Testis (tissue), 2 donors: ENCODE measurements at regions not wholly inside any gene's neighbourhood (a gene's known extent, or its start where the extent isn't known, plus 50 kb on each side); places are given as distances from the start of the nearest gene placed in this dataset.

Experiments
- CTCF ChIP-seq, 3 experiments: fragments of 450-650 bp in 2 of 3; fragments of 200-600 bp in 1 of 3; sonication (generic) in 1 of 3; IDR thresholded peaks; one replicate each; pipeline ENCODE4 v1.5.1; 2016 to 2019; ENCODE audit warnings: antibody characterized with exemption in 3 of 3, mild to moderate bottlenecking in 2 of 3, moderate library complexity in 1 of 3
- POLR2A ChIP-seq: fragments of 450-650 bp; IDR thresholded peaks from one replicate; pipeline ENCODE4 v1.6.1; 2017; ENCODE audit warnings: antibody characterized with exemption, mild to moderate bottlenecking, moderate library complexity

GRCh38 chr5:173777674-173778073, 110.5 kb upstream of the CPEB4 start:
- TF ChIP-seq CTCF (IDR thresholded peaks at IDR 0.05) (no peak), POLR2A (no peak)
